ENCODE measurements at regions not wholly inside any gene's neighbourhood (a gene's known extent, or its start where the extent isn't known, plus 50 kb on each side); places are given as distances from the start of the nearest gene placed in this dataset.
"Not testable (repeated sequence)": the region's sequence is repeated elsewhere in the genome, so short reads cannot be mapped to it uniquely, and the experiment has no call there.

DNA sequence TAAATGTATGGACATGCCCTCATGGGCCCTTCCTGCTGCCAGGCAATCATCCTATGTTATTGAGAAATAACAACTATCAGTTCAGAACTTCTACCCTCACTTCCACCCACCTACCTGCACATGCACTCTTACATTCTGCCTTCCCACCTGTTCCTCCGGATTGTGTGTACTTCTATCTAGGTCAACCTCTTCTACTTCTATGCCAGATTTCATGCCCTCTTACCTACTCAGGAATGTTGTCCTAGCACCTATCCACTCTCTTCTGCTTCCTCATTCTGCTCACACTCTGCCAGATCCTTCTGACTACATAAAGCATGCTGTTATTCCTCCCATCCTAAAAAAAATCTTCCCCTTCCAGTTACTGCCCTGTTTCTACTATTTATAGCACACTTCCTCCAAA lies 333.5 kb downstream of the IRS1 start:
- H3K79me2 ChIP-seq (ENCODE audit: low read length): no peaks in the 10 kb centered on the region
- no peak for DNase-seq

GRCh38 chr2:226464380-226464779 lies 335.2 kb downstream of the IRS1 start:
- no peak overlapping the region for H2AFZ ChIP-seq (ENCODE audit: low read length)
- H3K4me2 ChIP-seq (ENCODE audit: low read depth, low read length, poor library complexity, severe bottlenecking): no peak overlapping the region
- H4K20me1 ChIP-seq (ENCODE audit: insufficient read depth, low read depth, low read length): no peaks in the 10 kb centered on the region

More for the DNA sequence above, 333.5 kb downstream of the IRS1 start:
- no peak overlapping the region for H3K27ac ChIP-seq (ENCODE audit: low read length)
- H3K36me3 ChIP-seq (ENCODE audit: insufficient read depth, low read length): no peaks in the 10 kb centered on the region
- no peaks in the 10 kb centered on the region for H3K4me1 ChIP-seq (ENCODE audit: low read length)
- no peak overlapping the region for H3K4me2 ChIP-seq (ENCODE audit: low read depth, low read length, poor library complexity, severe bottlenecking)
- no peak overlapping the region for H3K9ac ChIP-seq (ENCODE audit: low read length)
- no peak overlapping the region for H3K4me3 ChIP-seq (ENCODE audit: low read length)
- H2AFZ ChIP-seq (ENCODE audit: low read length): no peak overlapping the region
- no peaks in the 10 kb centered on the region for H4K20me1 ChIP-seq (ENCODE audit: insufficient read depth, low read depth, low read length)
- no peaks in the 10 kb centered on the region for H3K27me3 ChIP-seq (ENCODE audit: low read length)
- H3K9me3 ChIP-seq (ENCODE audit: low read length): no peaks in the 10 kb centered on the region
- no peaks in the 10 kb centered on the region for H3K9me2 ChIP-seq (replicated peaks; ENCODE audit: insufficient read depth, low read length)

DNA sequence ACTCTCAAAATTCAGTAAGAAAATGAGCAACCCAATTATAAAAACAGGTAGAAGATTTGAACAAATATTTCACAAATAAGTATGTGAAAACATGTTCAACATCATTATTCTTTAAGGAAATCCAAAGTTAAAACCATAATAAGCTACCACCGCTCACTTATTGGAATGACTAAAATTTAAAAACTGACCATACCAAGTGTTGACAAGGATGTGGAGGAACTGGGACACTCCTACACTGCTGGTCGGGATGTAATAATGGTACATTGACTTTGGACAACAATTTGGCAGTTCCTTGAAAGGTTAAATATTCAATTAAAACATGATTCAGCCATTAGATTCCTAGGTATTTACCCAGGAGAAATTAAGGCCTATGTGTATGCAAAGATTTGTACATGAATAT lies 336.5 kb downstream of the IRS1 start:
- DNase-seq: no peak
- no peaks in the 10 kb centered on the region for H3K27me3 ChIP-seq (ENCODE audit: low read length)
- no peak overlapping the region for H2AFZ ChIP-seq (ENCODE audit: low read length)

More at GRCh38 chr2:226464380-226464779, 335.2 kb downstream of the IRS1 start:
- Histone ChIP-seq H3K27ac (ENCODE audit: low read length) (no peak overlapping the region), H3K36me3 (ENCODE audit: insufficient read depth, low read length) (no peaks in the 10 kb centered on the region), H3K27me3 (ENCODE audit: low read length) (no peaks in the 10 kb centered on the region), H3K4me3 (ENCODE audit: low read length) (no peak overlapping the region), H3K79me2 (ENCODE audit: low read length) (no peaks in the 10 kb centered on the region), H3K9me3 (ENCODE audit: low read length) (no peaks in the 10 kb centered on the region), H3K4me1 (ENCODE audit: low read length) (no peaks in the 10 kb centered on the region), H3K9me2 (replicated peaks; ENCODE audit: insufficient read depth, low read length) (no peaks in the 10 kb centered on the region), H3K9ac (ENCODE audit: low read length) (no peak overlapping the region)
- no peak for DNase-seq

DNA sequence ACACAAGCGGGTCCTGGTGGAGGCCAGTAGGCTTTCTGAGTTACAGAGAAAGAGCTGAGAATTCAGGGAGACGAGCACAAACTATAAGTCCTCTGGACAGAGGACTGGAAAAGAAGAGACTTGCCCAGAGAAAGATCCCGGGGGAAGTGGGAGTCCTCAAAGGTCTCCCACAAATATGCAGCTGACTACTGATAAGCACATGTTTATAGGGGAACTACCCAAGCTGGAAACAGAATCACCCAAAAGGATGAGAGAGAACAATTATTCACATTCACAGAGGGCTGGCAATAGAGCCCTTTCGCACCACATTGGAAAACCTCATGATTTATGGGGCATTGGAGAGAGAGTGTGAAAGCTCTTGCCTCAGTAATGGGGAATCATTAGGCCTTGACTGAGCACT lies 337.6 kb downstream of the IRS1 start:
- DNase-seq: no peak
- no peaks in the 10 kb centered on the region for H3K4me1 ChIP-seq (ENCODE audit: low read length)
- H2AFZ ChIP-seq (ENCODE audit: low read length): no peak overlapping the region
- no peak overlapping the region for H3K4me2 ChIP-seq (ENCODE audit: low read depth, low read length, poor library complexity, severe bottlenecking)
- H3K9ac ChIP-seq (ENCODE audit: low read length): no peak overlapping the region
- no peak overlapping the region for H3K27ac ChIP-seq (ENCODE audit: low read length)
- H3K9me2 ChIP-seq (replicated peaks; ENCODE audit: insufficient read depth, low read length): no peaks in the 10 kb centered on the region
- no peak overlapping the region for H3K4me3 ChIP-seq (ENCODE audit: low read length)
- no peaks in the 10 kb centered on the region for H3K9me3 ChIP-seq (ENCODE audit: low read length)
- H3K27me3 ChIP-seq (ENCODE audit: low read length): no peaks in the 10 kb centered on the region
- no peaks in the 10 kb centered on the region for H3K36me3 ChIP-seq (ENCODE audit: insufficient read depth, low read length)
- H4K20me1 ChIP-seq (ENCODE audit: insufficient read depth, low read depth, low read length): no peaks in the 10 kb centered on the region
- H3K79me2 ChIP-seq (ENCODE audit: low read length): no peaks in the 10 kb centered on the region

More for the DNA sequence above, 336.5 kb downstream of the IRS1 start:
- H3K79me2 ChIP-seq (ENCODE audit: low read length): no peaks in the 10 kb centered on the region
- no peaks in the 10 kb centered on the region for H3K36me3 ChIP-seq (ENCODE audit: insufficient read depth, low read length)
- H3K9me2 ChIP-seq (replicated peaks; ENCODE audit: insufficient read depth, low read length): no peaks in the 10 kb centered on the region
- H4K20me1 ChIP-seq (ENCODE audit: insufficient read depth, low read depth, low read length): no peaks in the 10 kb centered on the region
- no peaks in the 10 kb centered on the region for H3K4me1 ChIP-seq (ENCODE audit: low read length)
- no peak overlapping the region for H3K4me3 ChIP-seq (ENCODE audit: low read length)
- no peaks in the 10 kb centered on the region for H3K9me3 ChIP-seq (ENCODE audit: low read length)
- no peak overlapping the region for H3K4me2 ChIP-seq (ENCODE audit: low read depth, low read length, poor library complexity, severe bottlenecking)
- no peak overlapping the region for H3K27ac ChIP-seq (ENCODE audit: low read length)
- H3K9ac ChIP-seq (ENCODE audit: low read length): no peak overlapping the region

GRCh38 chr2:226456144-226456543 lies 343.5 kb downstream of the IRS1 start:
- H3K9me3 ChIP-seq (ENCODE audit: low read length); H3K9me2 ChIP-seq (replicated peaks; ENCODE audit: insufficient read depth, low read length); H3K9ac ChIP-seq (ENCODE audit: low read length); H3K4me3 ChIP-seq (ENCODE audit: low read length); H3K4me2 ChIP-seq (ENCODE audit: low read depth, low read length, poor library complexity, severe bottlenecking); H4K20me1 ChIP-seq (ENCODE audit: insufficient read depth, low read depth, low read length); H2AFZ ChIP-seq (ENCODE audit: low read length); H3K27me3 ChIP-seq (ENCODE audit: low read length); H3K4me1 ChIP-seq (ENCODE audit: low read length); DNase-seq; H3K27ac ChIP-seq (ENCODE audit: low read length); H3K79me2 ChIP-seq (ENCODE audit: low read length); H3K36me3 ChIP-seq (ENCODE audit: insufficient read depth, low read length): not testable (repeated sequence)

- Histone ChIP-seq H3K27ac (ENCODE audit: low read length) (no peak overlapping the region), H3K79me2 (ENCODE audit: low read length) (no peaks in the 10 kb centered on the region), H3K36me3 (ENCODE audit: insufficient read depth, low read length) (no peaks in the 10 kb centered on the region), H3K4me1 (ENCODE audit: low read length) (no peaks in the 10 kb centered on the region), H3K9ac (ENCODE audit: low read length) (no peak overlapping the region), H3K4me2 (ENCODE audit: low read depth, low read length, poor library complexity, severe bottlenecking) (no peak overlapping the region), H3K27me3 (ENCODE audit: low read length) (no peaks in the 10 kb centered on the region), H4K20me1 (ENCODE audit: insufficient read depth, low read depth, low read length) (no peaks in the 10 kb centered on the region), H3K9me2 (replicated peaks; ENCODE audit: insufficient read depth, low read length) (no peaks in the 10 kb centered on the region), H3K4me3 (ENCODE audit: low read length) (no peak overlapping the region), H2AFZ (ENCODE audit: low read length) (no peak overlapping the region), H3K9me3 (ENCODE audit: low read length) (no peaks in the 10 kb centered on the region)
- no peak for DNase-seq
These were observed 346.9 kb downstream of the IRS1 start for GRCh38 chr2:226452768-226453167.

DNA sequence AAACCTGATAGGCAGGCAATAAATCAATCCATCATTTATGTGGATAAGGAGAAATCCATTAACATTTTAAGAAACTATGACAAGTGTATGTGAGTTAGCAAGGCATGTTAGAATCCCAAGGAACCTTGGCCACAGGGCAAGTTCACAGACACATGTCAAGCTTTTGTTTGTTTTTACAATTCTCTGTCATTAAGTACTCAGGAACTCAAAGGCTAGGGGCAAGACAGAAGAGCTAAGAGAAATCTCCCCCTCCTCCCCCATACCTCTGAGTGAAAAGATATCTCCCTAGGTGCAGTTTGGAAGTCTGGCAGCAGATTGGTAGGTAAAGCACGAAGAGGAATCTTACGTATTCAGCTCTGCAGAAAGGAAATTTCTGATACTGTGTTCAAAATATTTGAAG lies 348.1 kb downstream of the IRS1 start:
- Histone ChIP-seq H3K79me2 (ENCODE audit: low read length) (no peaks in the 10 kb centered on the region), H3K27me3 (ENCODE audit: low read length) (no peaks in the 10 kb centered on the region), H3K9ac (ENCODE audit: low read length) (no peak overlapping the region), H3K4me1 (ENCODE audit: low read length) (no peaks in the 10 kb centered on the region), H3K4me3 (ENCODE audit: low read length) (no peak overlapping the region), H3K27ac (ENCODE audit: low read length) (no peak overlapping the region), H2AFZ (ENCODE audit: low read length) (no peak overlapping the region), H3K9me2 (replicated peaks; ENCODE audit: insufficient read depth, low read length) (no peaks in the 10 kb centered on the region), H4K20me1 (ENCODE audit: insufficient read depth, low read depth, low read length) (no peaks in the 10 kb centered on the region), H3K4me2 (ENCODE audit: low read depth, low read length, poor library complexity, severe bottlenecking) (no peak overlapping the region), H3K36me3 (ENCODE audit: insufficient read depth, low read length) (no peaks in the 10 kb centered on the region), H3K9me3 (ENCODE audit: low read length) (no peaks in the 10 kb centered on the region)
- no peak for DNase-seq

DNA sequence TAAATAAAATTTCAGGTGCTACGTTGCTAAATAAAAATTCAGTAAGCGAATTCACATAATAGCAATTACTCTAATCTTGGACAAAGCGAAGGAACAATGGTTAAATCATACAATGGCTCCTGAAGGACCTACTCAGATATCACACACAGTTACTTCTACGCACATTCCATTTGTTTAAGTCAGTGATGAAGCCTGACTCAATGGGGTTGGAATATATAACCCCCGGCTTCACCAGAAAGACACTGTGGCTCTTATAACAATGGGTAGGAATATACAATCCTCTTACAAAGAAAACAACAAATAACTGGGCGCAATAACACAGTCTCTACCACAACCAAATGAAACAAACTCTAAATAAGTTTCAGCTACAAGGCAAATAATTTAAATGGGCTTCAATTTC lies 349.5 kb downstream of the IRS1 start:
- DNase-seq: no peak
- no peak overlapping the region for H3K9ac ChIP-seq (ENCODE audit: low read length)
- H3K9me3 ChIP-seq (ENCODE audit: low read length): no peaks in the 10 kb centered on the region
- no peaks in the 10 kb centered on the region for H3K79me2 ChIP-seq (ENCODE audit: low read length)
- no peak overlapping the region for H2AFZ ChIP-seq (ENCODE audit: low read length)
- no peak overlapping the region for H3K4me3 ChIP-seq (ENCODE audit: low read length)
- no peaks in the 10 kb centered on the region for H3K36me3 ChIP-seq (ENCODE audit: insufficient read depth, low read length)
- H3K9me2 ChIP-seq (replicated peaks; ENCODE audit: insufficient read depth, low read length): no peaks in the 10 kb centered on the region
- no peak overlapping the region for H3K4me2 ChIP-seq (ENCODE audit: low read depth, low read length, poor library complexity, severe bottlenecking)
- no peaks in the 10 kb centered on the region for H3K27me3 ChIP-seq (ENCODE audit: low read length)
- no peaks in the 10 kb centered on the region for H4K20me1 ChIP-seq (ENCODE audit: insufficient read depth, low read depth, low read length)
- H3K27ac ChIP-seq (ENCODE audit: low read length): no peak overlapping the region
- no peaks in the 10 kb centered on the region for H3K4me1 ChIP-seq (ENCODE audit: low read length)
